Body of pancreas (tissue), 4 donors: ENCODE measurements at regions not wholly inside any gene's neighbourhood (a gene's known extent, or its start where the extent isn't known, plus 50 kb on each side); places are given as distances from the start of the nearest gene placed in this dataset.

Experiments used
- ATAC-seq: fragments of 150-250 bp; one replicate; pipeline ENCODE4 v1.9.1; 2016
- DNase-seq, 4 donors: peaks; one replicate each; pipeline ENCODE4 v3.0.0-alpha.2; 2019
- H3K27ac ChIP-seq, 4 donors: fragments of 200-600 bp; sonication (generic); 1 replicate in 3 of 4; 2 replicates in 1 of 4; pipeline versions ENCODE4 v1.5.1 to v1.6.1; 2016 to 2019; ENCODE audit warnings: mild to moderate bottlenecking in 1 of 4, mixed read lengths in 1 of 4, moderate library complexity in 1 of 4
- H3K27me3 ChIP-seq, 2 donors: fragments of 200-600 bp; sonication (generic); one replicate each; pipeline ENCODE4 v1.6.0; 2016; ENCODE audit warnings: mild to moderate bottlenecking in 1 of 2
- H3K36me3 ChIP-seq, 2 donors: fragments of 200-600 bp; sonication (generic); replicated peaks in 1 of 2; 2 replicates each; pipeline ENCODE4 v1.5.1; 2016; ENCODE audit warnings: low read depth in 2 of 2; ENCODE audit not compliant: insufficient read depth in 1 of 2
- H3K4me1 ChIP-seq: fragments of 200-600 bp; sonication (generic); one replicate; pipeline ENCODE4 v1.6.0; 2016
- H3K4me3 ChIP-seq, 2 donors: fragments of 200-600 bp; sonication (generic); 1 replicate in 1 of 2; 2 replicates in 1 of 2; pipeline ENCODE4 v1.5.1; 2016 to 2019
- H3K9me3 ChIP-seq, 3 donors: fragments of 200-600 bp; sonication (generic); 1 replicate in 2 of 3; 2 replicates in 1 of 3; pipeline ENCODE4 v1.5.1; 2016
- CTCF ChIP-seq, 7 experiments: fragments of 450-650 bp in 4 of 7; fragments of 200-600 bp in 3 of 7; sonication (generic) in 3 of 7; IDR thresholded peaks; one replicate each; pipeline ENCODE4 v1.5.1; 2016 to 2019; ENCODE audit warnings: antibody characterized with exemption in 7 of 7
- POLR2A ChIP-seq, 3 donors: fragments of 450-650 bp; IDR thresholded peaks; one replicate each; pipeline ENCODE4 v1.6.1; 2016; ENCODE audit warnings: antibody characterized with exemption in 3 of 3, mild to moderate bottlenecking in 2 of 3
- WGBS, 2 donors: methylation state at CpG; one replicate each; pipeline ENCODE4 v1.1.5; 2017; 5-methylcytosine and 5-hydroxymethylcytosine counted together
- intact Hi-C: fragments of 100-400 bp; cut with DNase I; formaldehyde crosslinking; loops from one replicate; pipeline ENCODE4 v1.15.1; 2023

GRCh38 chr4:33649015-33649414 is 2595.3 kb downstream of the ARAP2 start:
- Histone ChIP-seq H3K4me3 (no peak overlapping the region), H3K27ac (no peak overlapping the region), H3K36me3 (no peaks in the 10 kb centered on the region), H3K9me3 (no peaks in the 10 kb centered on the region), H3K27me3 (no peaks in the 10 kb centered on the region), H3K4me1 (no peaks in the 10 kb centered on the region)
- 46 to 55% methylated on average over 2 of the region's 2 CpGs for WGBS, 2 donors
- ATAC-seq = no peak
- no peak for DNase-seq
- intact Hi-C loops = no loop called here
- TF ChIP-seq POLR2A (IDR thresholded peaks at IDR 0.05) (no peak), CTCF (IDR thresholded peaks at IDR 0.05) (no peak)

- no peaks in the 10 kb centered on the region for H3K36me3 ChIP-seq
- TF ChIP-seq POLR2A (IDR thresholded peaks at IDR 0.05) (no peak), CTCF (IDR thresholded peaks at IDR 0.05) (no peak)
Observed at GRCh38 chr4:33649471-33649870, 2594.8 kb downstream of the ARAP2 start.

GRCh38 chr4:33650036-33650435 is 2594.3 kb downstream of the ARAP2 start:
- Histone ChIP-seq H3K4me1 (no peaks in the 10 kb centered on the region), H3K27ac (no peak overlapping the region), H3K27me3 (no peaks in the 10 kb centered on the region), H3K4me3 (no peak overlapping the region), H3K9me3 (no peaks in the 10 kb centered on the region), H3K36me3 (no peaks in the 10 kb centered on the region)
- intact Hi-C loops = no loop called here
- DNase-seq (no peak), ATAC-seq (no peak)
- 43 to 49% methylated on average over 2 of the region's 2 CpGs for WGBS, 2 donors
- no peak for TF ChIP-seq POLR2A (IDR thresholded peaks at IDR 0.05)
- TF ChIP-seq CTCF (IDR thresholded peaks at IDR 0.05) = no peak

More at GRCh38 chr4:33649471-33649870, 2594.8 kb downstream of the ARAP2 start:
- H3K4me3 ChIP-seq = no peak overlapping the region
- no peak for DNase-seq
- H3K9me3 ChIP-seq = no peaks in the 10 kb centered on the region
- WGBS, 2 donors = 32 to 35% methylated on average over 1 of the region's 1 CpG
- intact Hi-C loops = no loop called here
- no peak for ATAC-seq
- no peak overlapping the region for H3K27ac ChIP-seq
- no peaks in the 10 kb centered on the region for H3K4me1 ChIP-seq
- no peaks in the 10 kb centered on the region for H3K27me3 ChIP-seq

- intact Hi-C loops = no loop called here
- no peak overlapping the region for H3K27ac ChIP-seq
- no peaks in the 10 kb centered on the region for H3K9me3 ChIP-seq
- no peak overlapping the region for H3K4me3 ChIP-seq
- ATAC-seq (no peak), DNase-seq (no peak)
- no peaks in the 10 kb centered on the region for H3K27me3 ChIP-seq
- no peaks in the 10 kb centered on the region for H3K36me3 ChIP-seq
- no peak for TF ChIP-seq CTCF (IDR thresholded peaks at IDR 0.05)
- TF ChIP-seq POLR2A (IDR thresholded peaks at IDR 0.05) = no peak
- 60 to 68% methylated on average over 3 of the region's 3 CpGs for WGBS, 2 donors
- no peaks in the 10 kb centered on the region for H3K4me1 ChIP-seq
Observed at GRCh38 chr4:33658971-33659370, 2585.3 kb downstream of the ARAP2 start.

- intact Hi-C loops = no loop called here
- Histone ChIP-seq H3K27me3 (no peaks in the 10 kb centered on the region), H3K9me3 (no peaks in the 10 kb centered on the region), H3K4me1 (no peaks in the 10 kb centered on the region), H3K4me3 (no peak overlapping the region), H3K27ac (no peak overlapping the region), H3K36me3 (no peaks in the 10 kb centered on the region)
- ATAC-seq (no peak), DNase-seq (no peak)
- TF ChIP-seq CTCF (IDR thresholded peaks at IDR 0.05) = no peak
- TF ChIP-seq POLR2A (IDR thresholded peaks at IDR 0.05) = no peak
Observed at GRCh38 chr4:33661636-33662035, 2582.7 kb downstream of the ARAP2 start.
